K562 (cell line): ENCODE measurements at regions not wholly inside any gene's neighbourhood (a gene's known extent, or its start where the extent isn't known, plus 50 kb on each side); places are given as distances from the start of the nearest gene placed in this dataset.

Experiments used
- ATAC-seq: fragments of 200-7000 bp; cut with Tn5 transposase; 3 replicates; pipeline ENCODE4 v1.9.1; 2020; ENCODE audit warnings: moderate library complexity
- BruUV-seq: library from RNA; stranded (reverse); fragments of 400-500 nt; replicated peaks from 2 replicates; lab custom pipeline; 2021; lab: Mats Ljungman, UMichigan
- CTCF ChIA-PET: fragments of 300-600 bp; formaldehyde crosslinking; extraction: SDS; loops from one replicate; lab custom pipeline; 2021; ENCODE audit warnings: low intra/inter-chr PET ratio; lab: Yijun Ruan, JAX
- POLR2A ChIA-PET: fragments of 300-600, 350-650 bp; sonication (Branson Sonifier 250); formaldehyde crosslinking; extraction: SDS; loops from one replicate; lab custom pipeline; 2021; ENCODE audit warnings: antibody characterized with exemption, inconsistent platforms; lab: Yijun Ruan, JAX
- DNase-seq, 4 experiments: peaks; one replicate each; pipeline versions ENCODE4 v3.0.0 to v3.0.0-alpha.2; 2011 to 2018; ENCODE audit warnings: low spot score in 3 of 4, mixed read lengths in 3 of 4; ENCODE audit errors: extremely low read depth in 1 of 4
- FAIRE-seq: peaks from 2 replicates; lab custom pipeline; 2011; peaks lifted over from hg19 to GRCh38; lab: Jason Lieb, UNC
- H2AFZ ChIP-seq: 2 replicates; pipeline ENCODE4 v1.6.0; 2011; ENCODE audit warnings: low read depth, low read length, control low read depth, inconsistent platforms
- H3K27ac ChIP-seq: fragments of 200-600 bp; 3 replicates; pipeline ENCODE4 v1.8.0; 2011; ENCODE audit warnings: low read depth, mild to moderate bottlenecking, control low read depth, inconsistent platforms, low read length, moderate library complexity, mixed read lengths; ENCODE audit errors: extremely low read depth
- H3K27me3 ChIP-seq, 2 experiments: fragments of 300-600 bp in 1 of 2; 2 replicates in 1 of 2; 3 replicates in 1 of 2; pipeline versions ENCODE4 v1.6.0 to v1.8.0; 2011; ENCODE audit warnings: inconsistent platforms in 2 of 2, low read length in 2 of 2, mild to moderate bottlenecking in 1 of 2, mixed read lengths in 1 of 2, moderate library complexity in 1 of 2; ENCODE audit not compliant: control insufficient read depth in 2 of 2, insufficient read depth in 2 of 2
- H3K36me3 ChIP-seq: fragments of 300-600 bp; 3 replicates; pipeline ENCODE4 v1.8.0; 2011; ENCODE audit warnings: mild to moderate bottlenecking, low read length, inconsistent platforms; ENCODE audit not compliant: control insufficient read depth, insufficient read depth
- H3K4me1 ChIP-seq, 2 experiments: fragments of 200-600 bp in 1 of 2; replicated peaks in 1 of 2; 2 replicates in 1 of 2; 3 replicates in 1 of 2; pipeline versions ENCODE4 v1.5.1 to v1.8.0; 2011; ENCODE audit warnings: inconsistent platforms in 2 of 2, low read length in 2 of 2, mild to moderate bottlenecking in 1 of 2, mixed read lengths in 1 of 2, moderate library complexity in 1 of 2; ENCODE audit not compliant: control insufficient read depth in 2 of 2, insufficient read depth in 2 of 2
- H3K4me2 ChIP-seq: 2 replicates; pipeline ENCODE4 v1.6.1; 2011; ENCODE audit warnings: low read length, control low read depth, inconsistent platforms, mixed read lengths; ENCODE audit not compliant: insufficient read depth
- H3K4me3 ChIP-seq: fragments of 200-600 bp; sonication (generic), shearing (Covaris generic); 2 replicates; pipeline ENCODE4 v1.5.1; 2016; ENCODE audit warnings: control low read depth, inconsistent platforms
- H3K79me2 ChIP-seq: fragments of 200-600 bp; 3 replicates; pipeline ENCODE4 v1.8.0; 2011; ENCODE audit warnings: low read length, inconsistent platforms; ENCODE audit not compliant: control insufficient read depth, insufficient read depth
- H3K9ac ChIP-seq, 2 experiments: 2 replicates each; pipeline versions ENCODE4 v1.6.0 to v1.6.1; 2011; ENCODE audit warnings: low read depth in 2 of 2, low read length in 2 of 2, control low read depth in 1 of 2, inconsistent platforms in 1 of 2, mild to moderate bottlenecking in 1 of 2, mixed read lengths in 1 of 2; ENCODE audit not compliant: insufficient read depth in 1 of 2
- H3K9me1 ChIP-seq: one replicate; pipeline ENCODE4 v1.6.0; 2011; ENCODE audit warnings: inconsistent platforms, mild to moderate bottlenecking, low read length, moderate library complexity; ENCODE audit not compliant: control insufficient read depth, insufficient read depth
- H3K9me3 ChIP-seq: replicated peaks from 2 replicates; pipeline ENCODE4 v1.5.1; 2011; ENCODE audit warnings: low read depth, low read length, inconsistent platforms; ENCODE audit not compliant: control insufficient read depth, insufficient read depth
- H4K20me1 ChIP-seq: replicated peaks from 2 replicates; pipeline ENCODE4 v1.6.1; 2011; ENCODE audit warnings: low read length, inconsistent platforms, mixed read lengths; ENCODE audit not compliant: control insufficient read depth, insufficient read depth
- BCLAF1 ChIP-seq, 2 experiments: fragments of 450-650 bp in 1 of 2; IDR thresholded peaks; 2 replicates each; pipeline ENCODE4 v1.6.1; 2011 to 2017; ENCODE audit warnings: low read depth in 2 of 2, antibody characterized with exemption in 1 of 2, borderline replicate concordance in 1 of 2, low read length in 1 of 2, mild to moderate bottlenecking in 1 of 2, mixed read lengths in 1 of 2; ENCODE audit not compliant: control insufficient read depth in 1 of 2
- CREM ChIP-seq: IDR thresholded peaks from 2 replicates; pipeline ENCODE4 v1.6.1; 2014; ENCODE audit warnings: antibody characterized with exemption, low read depth
- ELF1 ChIP-seq: fragments of 200-800 bp; sonication (Bioruptor generic); IDR thresholded peaks from 2 replicates; pipeline ENCODE4 v1.6.1; 2016; ENCODE audit warnings: missing genetic modification characterization, missing compliant biosample characterization
- HNRNPL ChIP-seq: fragments of 200-400 bp; formaldehyde crosslinking; IDR thresholded peaks from 2 replicates; pipeline ENCODE4 v1.6.1; 2017; ENCODE audit warnings: low read depth, mild to moderate bottlenecking, low read length
- MIER1 ChIP-seq: fragments of 450-650 bp; IDR thresholded peaks from 2 replicates; pipeline ENCODE4 v1.6.1; 2016; ENCODE audit warnings: antibody characterized with exemption, mild to moderate bottlenecking, low read depth
- SFPQ ChIP-seq: fragments of 200-400 bp; formaldehyde crosslinking; IDR thresholded peaks from 2 replicates; pipeline ENCODE4 v1.6.1; 2017; ENCODE audit warnings: mild to moderate bottlenecking, low read depth, low read length, moderate library complexity
- SP1 ChIP-seq: sonication (generic); formaldehyde crosslinking; IDR thresholded peaks from 2 replicates; pipeline ENCODE4 v1.8.1; 2022; ENCODE audit warnings: mild to moderate bottlenecking, missing genetic modification reagents
- ZBED1 ChIP-seq: IDR thresholded peaks from 2 replicates; pipeline ENCODE4 v1.6.1; 2014
- ZFP1 ChIP-seq: fragments of 450-650 bp; formaldehyde crosslinking; IDR thresholded peaks from 2 replicates; pipeline ENCODE4 v1.4.0; 2020; ENCODE audit warnings: mild to moderate bottlenecking, mixed read lengths
- ZNF124 ChIP-seq: sonication (generic); formaldehyde crosslinking; IDR thresholded peaks from 2 replicates; pipeline ENCODE4 v1.8.1; 2022; ENCODE audit warnings: missing genetic modification reagents
- ZNF253 ChIP-seq: fragments of 250-450 bp; sonication (Bioruptor Pico); conservative IDR thresholded peaks from 2 replicates; pipeline ENCODE4 v1.6.1; 2021; ENCODE audit warnings: mild to moderate bottlenecking
- WGBS: fragments of 100-300 bp; shearing (Covaris generic); methylation state at CpG from one replicate; pipeline ENCODE4 v1.1.6; 2016; ENCODE audit warnings: low coverage, mixed read lengths; ENCODE audit not compliant: insufficient coverage; ENCODE audit errors: missing lambda C conversion rate; 5-methylcytosine and 5-hydroxymethylcytosine counted together
- in situ Hi-C: fragments of 300-500 bp; cut with MboI; formaldehyde crosslinking; loops from 4 replicates; pipeline ENCODE4 v1.15.0; 2018; ENCODE audit warnings: inconsistent platforms, mixed read lengths
- intact Hi-C: fragments of 100-400 bp; cut with micrococcal nuclease; formaldehyde crosslinking; loops from 2 replicates; pipeline ENCODE4 v1.14.2; 2022

GRCh38 chr10:36116040-36116439 is 473.9 kb upstream of the FZD8 start:
- H3K4me1 ChIP-seq: no peaks in the 10 kb centered on the region
- H3K9me1 ChIP-seq: no peaks in the 10 kb centered on the region
- H3K27me3 ChIP-seq: no peaks in the 10 kb centered on the region
- H3K79me2 ChIP-seq: no peaks in the 10 kb centered on the region
- no peak for FAIRE-seq
- no peak for ATAC-seq
- H3K27ac ChIP-seq: no peak overlapping the region
- DNase-seq: no peak
- no peak overlapping the region for H3K4me3 ChIP-seq
- CTCF ChIA-PET: no interaction called here
- POLR2A ChIA-PET: no interaction called here
- TF ChIP-seq SFPQ (no peak), CREM (no peak)
- intact Hi-C loops (no loop called here), in situ Hi-C loops (no loop called here)
- no peaks in the 10 kb centered on the region for H3K9me3 ChIP-seq
- H3K36me3 ChIP-seq: no peaks in the 10 kb centered on the region
- no TSS peak for BruUV-seq
- no peak overlapping the region for H3K9ac ChIP-seq
- H4K20me1 ChIP-seq: no peaks in the 10 kb centered on the region
- H3K4me2 ChIP-seq: no peak overlapping the region
- H2AFZ ChIP-seq: no peak overlapping the region
- WGBS: 3% methylated on average over 2 of the region's 2 CpGs

GRCh38 chr10:36115364-36115763 is 473.3 kb upstream of the FZD8 start:
- H3K4me3 ChIP-seq: no peak overlapping the region
- no peaks in the 10 kb centered on the region for H3K79me2 ChIP-seq
- H3K9me3 ChIP-seq: no peaks in the 10 kb centered on the region
- BruUV-seq: no TSS peak
- H4K20me1 ChIP-seq: no peaks in the 10 kb centered on the region
- intact Hi-C loops: no loop called here
- no peak overlapping the region for H3K9ac ChIP-seq
- 5% methylated on average over 1 of the region's 1 CpG for WGBS
- no peaks in the 10 kb centered on the region for H3K4me1 ChIP-seq
- no peak overlapping the region for H3K4me2 ChIP-seq
- FAIRE-seq: no peak
- ChIA-PET CTCF (no interaction called here), POLR2A (no interaction called here)
- no peaks in the 10 kb centered on the region for H3K27me3 ChIP-seq
- no peaks in the 10 kb centered on the region for H3K9me1 ChIP-seq
- in situ Hi-C loops: no loop called here
- no peak for ATAC-seq
- no peak overlapping the region for H2AFZ ChIP-seq
- H3K36me3 ChIP-seq: no peaks in the 10 kb centered on the region
- no peak overlapping the region for H3K27ac ChIP-seq
- no peak for DNase-seq
- TF ChIP-seq MIER1 (no peak), ZNF253 (CRISPR knock-in tag) (no peak), BCLAF1 (IDR thresholded peaks at IDR 0.05; ENCODE audit: borderline replicate concordance in 1 of 2, control insufficient read depth in 1 of 2, low read depth in 2 of 2, low read length in 1 of 2) (no peak), ELF1 (tag) (no peak), ZNF124 (CRISPR knock-in tag) (no peak), ZBED1 (no peak), HNRNPL (no peak), SP1 (CRISPR knock-in tag) (no peak), ZFP1 (CRISPR knock-in tag) (no peak)
